HEK293 (cell line): ENCODE measurements at regions not wholly inside any gene's neighbourhood (a gene's known extent, or its start where the extent isn't known, plus 50 kb on each side); places are given as distances from the start of the nearest gene placed in this dataset.

Source experiments
- CTCF ChIA-PET: fragments of 350-600 bp; formaldehyde crosslinking; extraction: SDS; loops from one replicate; lab custom pipeline; 2021; ENCODE audit warnings: antibody characterized with exemption; lab: Yijun Ruan, JAX
- POLR2A ChIA-PET: fragments of 300-600 bp; formaldehyde crosslinking; extraction: SDS; loops from one replicate; lab custom pipeline; 2020; ENCODE audit warnings: antibody characterized with exemption, inconsistent platforms; lab: Yijun Ruan, JAX
- H3K27ac ChIP-seq: fragments of 200-500 bp; sonication (Bioruptor generic); 2 replicates; pipeline ENCODE4 v1.5.1; 2014; ENCODE audit warnings: low read depth, low read length, control low read depth, inconsistent platforms; ENCODE audit errors: extremely low read depth
- H3K36me3 ChIP-seq, 2 experiments: fragments of 200-500 bp in 1 of 2; sonication (Bioruptor generic) in 1 of 2; 1 replicate in 1 of 2; 2 replicates in 1 of 2; pipeline ENCODE4 v1.5.1; 2014 to 2017; ENCODE audit warnings: inconsistent platforms in 2 of 2, low read length in 2 of 2; ENCODE audit not compliant: control insufficient read depth in 2 of 2, insufficient read depth in 1 of 2
- H3K4me1 ChIP-seq: fragments of 200-500 bp; sonication (Bioruptor generic); 2 replicates; pipeline ENCODE4 v1.5.1; 2014; ENCODE audit warnings: mild to moderate bottlenecking, low read length, inconsistent platforms; ENCODE audit not compliant: control insufficient read depth, insufficient read depth
- H3K4me3 ChIP-seq: 2 replicates; pipeline ENCODE4 v1.5.1; 2011; ENCODE audit warnings: low read depth, mild to moderate bottlenecking, control low read depth, low read length, moderate library complexity
- H3K9me3 ChIP-seq: fragments of 200-500 bp; sonication (Bioruptor generic); 2 replicates; pipeline ENCODE4 v1.5.1; 2014; ENCODE audit warnings: low read depth, low read length, inconsistent platforms; ENCODE audit not compliant: control insufficient read depth, insufficient read depth
- AEBP2 ChIP-seq: fragments of 450-650 bp; formaldehyde crosslinking; IDR thresholded peaks from 2 replicates; pipeline ENCODE4 v1.5.1; 2016; ENCODE audit warnings: missing biosample characterization, missing genetic modification characterization, borderline replicate concordance
- BCL11B ChIP-seq: fragments of 450-650 bp; formaldehyde crosslinking; IDR thresholded peaks from 2 replicates; pipeline ENCODE4 v1.5.1; 2016; ENCODE audit warnings: low read depth, missing biosample characterization, missing genetic modification characterization
- ELK4 ChIP-seq: IDR thresholded peaks from 2 replicates; pipeline ENCODE4 v1.6.1; 2011; ENCODE audit warnings: mild to moderate bottlenecking, low read depth, low read length, borderline replicate concordance
- FEZF1 ChIP-seq: fragments of 450-650 bp; formaldehyde crosslinking; IDR thresholded peaks from 2 replicates; pipeline ENCODE4 v1.5.1; 2016; ENCODE audit warnings: missing biosample characterization, missing genetic modification characterization
- HOXA7 ChIP-seq: sonication (generic); formaldehyde crosslinking; IDR thresholded peaks from 2 replicates; pipeline ENCODE4 v1.8.1; 2022; ENCODE audit warnings: missing genetic modification reagents, borderline replicate concordance
- KLF9 ChIP-seq: fragments of 450-650 bp; formaldehyde crosslinking; IDR thresholded peaks from 2 replicates; pipeline ENCODE4 v1.5.1; 2016; ENCODE audit warnings: missing biosample characterization, missing genetic modification characterization, low read depth
- OVOL3 ChIP-seq: fragments of 450-650 bp; formaldehyde crosslinking; IDR thresholded peaks from 2 replicates; pipeline ENCODE4 v1.5.1; 2016; ENCODE audit warnings: missing biosample characterization, missing genetic modification characterization
- ZIC2 ChIP-seq: fragments of 450-650 bp; formaldehyde crosslinking; IDR thresholded peaks from 2 replicates; pipeline ENCODE4 v1.5.1; 2016; ENCODE audit warnings: missing biosample characterization, missing genetic modification characterization
- ZNF16 ChIP-seq: fragments of 450-650 bp; formaldehyde crosslinking; IDR thresholded peaks from 2 replicates; pipeline ENCODE4 v1.5.1; 2016; ENCODE audit warnings: low read depth, missing biosample characterization, missing genetic modification characterization
- ZNF175 ChIP-seq: fragments of 450-650 bp; formaldehyde crosslinking; IDR thresholded peaks from 2 replicates; pipeline ENCODE4 v1.5.1; 2016; ENCODE audit warnings: missing biosample characterization, missing genetic modification characterization
- ZNF211 ChIP-seq: fragments of 450-650 bp; formaldehyde crosslinking; IDR thresholded peaks from 2 replicates; pipeline ENCODE4 v1.5.1; 2016; ENCODE audit warnings: low read depth, missing biosample characterization, missing genetic modification characterization
- ZNF239 ChIP-seq: fragments of 450-650 bp; formaldehyde crosslinking; IDR thresholded peaks from 2 replicates; pipeline ENCODE4 v1.5.1; 2016; ENCODE audit warnings: missing biosample characterization, missing genetic modification characterization
- ZNF280C ChIP-seq: fragments of 450-650 bp; formaldehyde crosslinking; IDR thresholded peaks from 2 replicates; pipeline ENCODE4 v1.5.1; 2016; ENCODE audit warnings: missing biosample characterization, missing genetic modification characterization
- ZNF324 ChIP-seq: fragments of 450-650 bp; formaldehyde crosslinking; IDR thresholded peaks from 2 replicates; pipeline ENCODE4 v1.5.1; 2016; ENCODE audit warnings: missing biosample characterization, missing genetic modification characterization
- ZNF416 ChIP-seq: fragments of 450-650 bp; formaldehyde crosslinking; IDR thresholded peaks from 2 replicates; pipeline ENCODE4 v1.5.1; 2016; ENCODE audit warnings: missing biosample characterization, missing genetic modification characterization
- ZNF560 ChIP-seq: fragments of 450-650 bp; formaldehyde crosslinking; IDR thresholded peaks from 2 replicates; pipeline ENCODE4 v1.5.1; 2017; ENCODE audit warnings: missing biosample characterization, missing genetic modification characterization, borderline replicate concordance
- ZNF571 ChIP-seq: fragments of 450-650 bp; formaldehyde crosslinking; IDR thresholded peaks from 2 replicates; pipeline ENCODE4 v1.5.0; 2017; ENCODE audit warnings: missing biosample characterization, missing genetic modification characterization
- ZNF624 ChIP-seq: fragments of 450-650 bp; formaldehyde crosslinking; IDR thresholded peaks from 2 replicates; pipeline ENCODE4 v1.5.1; 2017; ENCODE audit warnings: missing biosample characterization, missing genetic modification characterization
- ZNF660 ChIP-seq: fragments of 450-650 bp; IDR thresholded peaks from 2 replicates; pipeline ENCODE4 v1.5.1; 2018; ENCODE audit warnings: missing biosample characterization, mild to moderate bottlenecking, missing genetic modification characterization
- ZNF664 ChIP-seq: fragments of 450-650 bp; formaldehyde crosslinking; IDR thresholded peaks from 2 replicates; pipeline ENCODE4 v1.5.1; 2016; ENCODE audit warnings: missing biosample characterization, missing genetic modification characterization
- ZNF776 ChIP-seq: fragments of 450-650 bp; formaldehyde crosslinking; IDR thresholded peaks from 2 replicates; pipeline ENCODE4 v1.5.0; 2017; ENCODE audit warnings: missing biosample characterization, missing genetic modification characterization, borderline replicate concordance
- ZNF843 ChIP-seq: fragments of 450-650 bp; formaldehyde crosslinking; IDR thresholded peaks from 2 replicates; pipeline ENCODE4 v1.5.1; 2016; ENCODE audit warnings: missing biosample characterization, missing genetic modification characterization
- ZSCAN5A ChIP-seq: fragments of 450-650 bp; formaldehyde crosslinking; IDR thresholded peaks from 2 replicates; pipeline ENCODE4 v1.5.1; 2016; ENCODE audit warnings: missing biosample characterization, missing genetic modification characterization

- POLR2A ChIA-PET: no interaction called here
- Histone ChIP-seq H3K9me3 (no peaks in the 10 kb centered on the region), H3K36me3 (no peaks in the 10 kb centered on the region), H3K4me1 (no peaks in the 10 kb centered on the region), H3K4me3 (no peak overlapping the region), H3K27ac (no peak overlapping the region)
- TF ChIP-seq ZIC2 (tag by site-specific recombination) (no peak), ZNF324 (tag by site-specific recombination) (no peak)
- CTCF ChIA-PET: no interaction called here
Measured at GRCh38 chr4:58981828-58982227, 1871.6 kb upstream of the IGFBP7 start.

GRCh38 chr4:58983887-58984286, 1873.7 kb upstream of the IGFBP7 start:
- POLR2A ChIA-PET: no interaction called here
- CTCF ChIA-PET: interaction anchor here (0.6 kb wide), 1 partner anchor 28 kb away, joined by 4 read pairs; no protein-coding TSS in a partner anchor
- no peak for TF ChIP-seq ZNF660
- no peak for TF ChIP-seq ZNF416 (tag by site-specific recombination)
- no peak for TF ChIP-seq ZNF16
- no peak for TF ChIP-seq ZIC2 (tag by site-specific recombination)
- no peak for TF ChIP-seq ZNF211 (tag by site-specific recombination)
- no peak for TF ChIP-seq ZNF280C (tag by site-specific recombination)
- TF ChIP-seq ELK4: no peak
- TF ChIP-seq FEZF1 (tag by site-specific recombination): no peak

GRCh38 chr4:59002148-59002547, 1892.0 kb upstream of the IGFBP7 start:
- Histone ChIP-seq H3K36me3 (no peaks in the 10 kb centered on the region), H3K9me3 (no peaks in the 10 kb centered on the region), H3K4me1 (no peaks in the 10 kb centered on the region), H3K27ac (no peak overlapping the region), H3K4me3 (no peak overlapping the region)
- CTCF ChIA-PET: no interaction called here
- no peak for TF ChIP-seq ZNF239 (tag by site-specific recombination)
- TF ChIP-seq KLF9 (tag by site-specific recombination): no peak
- TF ChIP-seq ZNF843 (tag by site-specific recombination): no peak
- TF ChIP-seq ZNF175 (tag by site-specific recombination): no peak
- no peak for TF ChIP-seq AEBP2 (tag by site-specific recombination)
- TF ChIP-seq ZNF416 (tag by site-specific recombination): no peak
- TF ChIP-seq ELK4: no peak
- no peak for TF ChIP-seq HOXA7 (CRISPR knock-in tag)
- no peak for TF ChIP-seq ZNF560 (tag by site-specific recombination)
- no peak for TF ChIP-seq ZNF624 (tag by site-specific recombination)
- TF ChIP-seq BCL11B (tag by site-specific recombination): no peak
- TF ChIP-seq OVOL3 (tag by site-specific recombination): no peak
- no peak for TF ChIP-seq ZSCAN5A (tag by site-specific recombination)
- no peak for TF ChIP-seq ZNF664
- TF ChIP-seq ZNF571 (tag by site-specific recombination): no peak
- TF ChIP-seq ZNF776 (tag by site-specific recombination): no peak
- POLR2A ChIA-PET: no interaction called here

More at GRCh38 chr4:58983887-58984286, 1873.7 kb upstream of the IGFBP7 start:
- no peak overlapping the region for H3K4me3 ChIP-seq
- no peaks in the 10 kb centered on the region for H3K4me1 ChIP-seq
- H3K27ac ChIP-seq: no peak overlapping the region
- no peaks in the 10 kb centered on the region for H3K36me3 ChIP-seq
- H3K9me3 ChIP-seq: no peaks in the 10 kb centered on the region
